T-cell (primary cell): ENCODE measurements at regions not wholly inside any gene's neighbourhood (a gene's known extent, or its start where the extent isn't known, plus 50 kb on each side); places are given as distances from the start of the nearest gene placed in this dataset.

Source experiments
- ATAC-seq, 4 experiments: fragments of 200-7000 bp in 3 of 4; fragments of 150-1000 bp in 1 of 4; cut with Tn5 transposase; replicated peaks in 1 of 4; 1 replicate in 3 of 4; 2 replicates in 1 of 4; pipeline ENCODE4 v1.10.0; 2021; ENCODE audit warnings: moderate library complexity in 3 of 4, mild to moderate bottlenecking in 2 of 4, moderate number of reproducible peaks in 1 of 4
- CTCF ChIA-PET, 2 donors: fragments of 300-600 bp; sonication (Branson Sonifier 250); formaldehyde crosslinking; loops; one replicate each; lab custom pipeline; 2022; ENCODE audit warnings: antibody characterized with exemption in 2 of 2; lab: Charles Lee
- POLR2A ChIA-PET, 2 donors: fragments of 300-600 bp; sonication (Branson Sonifier 250); formaldehyde crosslinking; loops; one replicate each; lab custom pipeline; 2022; ENCODE audit warnings: antibody characterized with exemption in 2 of 2; lab: Charles Lee
- DNase-seq, 35 experiments: peaks; one replicate each; pipeline versions ENCODE4 v3.0.0 to v3.0.0-alpha.2; 2013 to 2023
- H3K27ac ChIP-seq: one replicate; pipeline ENCODE4 v1.5.1; 2013; ENCODE audit warnings: low read length
- H3K27me3 ChIP-seq, 2 experiments: replicated peaks in 1 of 2; 1 replicate in 1 of 2; 2 replicates in 1 of 2; pipeline versions ENCODE4 v1.6.1 to v1.7.0; 2013; ENCODE audit warnings: low read length in 1 of 2, mixed read lengths in 1 of 2; ENCODE audit not compliant: control insufficient read depth in 2 of 2, insufficient read depth in 2 of 2; ENCODE audit errors: extremely low read depth in 1 of 2
- H3K36me3 ChIP-seq, 2 donors: 1 replicate in 1 of 2; 2 replicates in 1 of 2; pipeline versions ENCODE4 v1.6.1 to v1.7.0; 2013; ENCODE audit warnings: low read length in 1 of 2; ENCODE audit not compliant: control insufficient read depth in 2 of 2, insufficient read depth in 1 of 2; ENCODE audit errors: extremely low read depth in 1 of 2
- H3K4me1 ChIP-seq, 2 experiments: 1 replicate in 1 of 2; 2 replicates in 1 of 2; pipeline versions ENCODE4 v1.6.1 to v1.7.0; 2013; ENCODE audit warnings: low read length in 2 of 2, mixed read lengths in 1 of 2; ENCODE audit not compliant: insufficient read depth in 2 of 2, control insufficient read depth in 1 of 2; ENCODE audit errors: extremely low read depth in 1 of 2
- H3K4me3 ChIP-seq, 2 donors: 1 replicate in 1 of 2; 2 replicates in 1 of 2; pipeline versions ENCODE4 v1.5.1 to v1.7.0; 2013; ENCODE audit warnings: mild to moderate bottlenecking in 2 of 2, low read length in 1 of 2, moderate library complexity in 1 of 2; ENCODE audit not compliant: control insufficient read depth in 1 of 2; ENCODE audit errors: extremely low read depth in 1 of 2
- H3K9me3 ChIP-seq: 2 replicates; pipeline ENCODE4 v1.7.0; 2013
- H3K27ac Mint-ChIP-seq, 2 donors: one replicate each; pipeline ENCODE4 v1.8.0; 2020 to 2021; ENCODE audit warnings: mild to moderate bottlenecking in 2 of 2, mixed read lengths in 2 of 2
- H3K27me3 Mint-ChIP-seq, 2 donors: one replicate each; pipeline ENCODE4 v1.8.0; 2021 to 2022; ENCODE audit warnings: mixed read lengths in 2 of 2
- H3K36me3 Mint-ChIP-seq: one replicate; pipeline ENCODE4 v1.8.0; 2021; ENCODE audit warnings: mixed read lengths
- H3K4me1 Mint-ChIP-seq, 3 donors: one replicate each; pipeline ENCODE4 v1.8.0; 2020 to 2022; ENCODE audit warnings: mixed read lengths in 3 of 3, mild to moderate bottlenecking in 1 of 3
- H3K4me3 Mint-ChIP-seq, 3 donors: one replicate each; pipeline ENCODE4 v1.8.0; 2020 to 2022; ENCODE audit warnings: mild to moderate bottlenecking in 3 of 3, mixed read lengths in 3 of 3, moderate library complexity in 3 of 3
- H3K9me3 Mint-ChIP-seq, 3 donors: one replicate each; pipeline ENCODE4 v1.8.0; 2020 to 2022; ENCODE audit warnings: mixed read lengths in 3 of 3
- WGBS: methylation state at CpG from one replicate; pipeline ENCODE4 v1.1.5; 2013; ENCODE audit warnings: missing lambda C conversion rate; ENCODE audit not compliant: insufficient coverage; 5-methylcytosine and 5-hydroxymethylcytosine counted together

GRCh38 chr1:244236101-244236500, 185.0 kb downstream of the ZBTB18 start:
- no peak overlapping the region for H3K27ac Mint-ChIP-seq
- Histone ChIP-seq H3K9me3 (no peaks in the 10 kb centered on the region), H3K27ac (no peak overlapping the region), H3K4me3 (no peak overlapping the region), H3K27me3 (peaks cover 0 to 16% of the 10 kb centered on the region in 2 experiments), H3K36me3 (no peaks in the 10 kb centered on the region), H3K4me1 (peaks cover 11 to 13% of the 10 kb centered on the region in 2 experiments)
- DNase-seq (no peak), ATAC-seq (no peak)
- ChIA-PET CTCF (no interaction called here), POLR2A (interaction anchor here in 1 of 2 donors (0.6 kb wide), 1 partner anchor 24 kb away, joined by 3 read pairs; no protein-coding TSS in a partner anchor)
- H3K9me3 Mint-ChIP-seq = no peaks in the 10 kb centered on the region
- peaks cover 13 to 34% (median 17%) of the 10 kb centered on the region in 3 donors for H3K4me1 Mint-ChIP-seq
- H3K27me3 Mint-ChIP-seq = peaks cover 0 to 8% of the 10 kb centered on the region in 2 donors
- no peak overlapping the region for H3K4me3 Mint-ChIP-seq
- no peaks in the 10 kb centered on the region for H3K36me3 Mint-ChIP-seq
- WGBS = 72% methylated on average over 3 of the region's 6 CpGs

GRCh38 chr1:244236721-244237120, 185.6 kb downstream of the ZBTB18 start:
- ChIA-PET POLR2A (interaction anchor here in 1 of 2 donors (0.7 kb wide), 1 partner anchor 24 kb away, joined by 3 read pairs; no protein-coding TSS in a partner anchor), CTCF (no interaction called here)
- peaks cover 0 to 9% of the 10 kb centered on the region in 2 experiments for H3K27me3 ChIP-seq
- Mint-ChIP-seq H3K4me3 (no peak overlapping the region), H3K27me3 (peaks cover 0 to 5% of the 10 kb centered on the region in 2 donors), H3K27ac (no peak overlapping the region), H3K9me3 (no peaks in the 10 kb centered on the region), H3K4me1 (peaks cover 14 to 34% (median 15%) of the 10 kb centered on the region in 3 donors), H3K36me3 (no peaks in the 10 kb centered on the region)
- no peak for ATAC-seq
- peaks cover 11 to 13% of the 10 kb centered on the region in 2 experiments for H3K4me1 ChIP-seq
- no peaks in the 10 kb centered on the region for H3K9me3 ChIP-seq
- no peak overlapping the region for H3K4me3 ChIP-seq
- no peaks in the 10 kb centered on the region for H3K36me3 ChIP-seq
- WGBS = 86% methylated on average over 6 of the region's 7 CpGs
- no peak overlapping the region for H3K27ac ChIP-seq
- no peak for DNase-seq

GRCh38 chr1:244237445-244237844, 186.4 kb downstream of the ZBTB18 start:
- WGBS = 66% methylated on average over 3 of the region's 8 CpGs
- H3K27me3 ChIP-seq = peaks cover 0 to 7% of the 10 kb centered on the region in 2 experiments
- Mint-ChIP-seq H3K4me3 (no peak overlapping the region), H3K27me3 (no peaks in the 10 kb centered on the region), H3K36me3 (no peaks in the 10 kb centered on the region), H3K27ac (peak overlapping the region in 1 of 2 donors; percentile 52), H3K9me3 (no peaks in the 10 kb centered on the region), H3K4me1 (peaks cover 16 to 39% (median 20%) of the 10 kb centered on the region in 3 donors)
- ChIA-PET POLR2A (interaction anchor here in 1 of 2 donors (0.7 kb wide), 1 partner anchor 25 kb away, joined by 3 read pairs; no protein-coding TSS in a partner anchor), CTCF (no interaction called here)
- ATAC-seq = no peak
- no peak overlapping the region for H3K4me3 ChIP-seq
- no peak for DNase-seq
- H3K36me3 ChIP-seq = no peaks in the 10 kb centered on the region
- H3K9me3 ChIP-seq = no peaks in the 10 kb centered on the region
- H3K4me1 ChIP-seq = peaks cover 11 to 13% of the 10 kb centered on the region in 2 experiments
- H3K27ac ChIP-seq = no peak overlapping the region

- ChIA-PET CTCF (interaction anchor here in 1 of 2 donors (1.1 kb wide), 1 partner anchor 210 kb away, joined by 4 read pairs; no protein-coding TSS in a partner anchor), POLR2A (no interaction called here)
- H3K9me3 Mint-ChIP-seq = no peaks in the 10 kb centered on the region
- H3K4me3 Mint-ChIP-seq = no peak overlapping the region
- ATAC-seq (peak; percentile 47 to 79 (median 74)), DNase-seq (no peak)
- peaks cover 20 to 36% (median 24%) of the 10 kb centered on the region in 3 donors for H3K4me1 Mint-ChIP-seq
- H3K27ac ChIP-seq = no peak overlapping the region
- peaks cover 0 to 2% of the 10 kb centered on the region in 2 experiments for H3K27me3 ChIP-seq
- H3K4me3 ChIP-seq = no peak overlapping the region
- no peaks in the 10 kb centered on the region for H3K36me3 ChIP-seq
- peak overlapping the region in 1 of 2 donors; percentile 83 for H3K27ac Mint-ChIP-seq
- peaks cover 9 to 11% of the 10 kb centered on the region in 2 experiments for H3K4me1 ChIP-seq
- 96% methylated on average over 4 of the region's 4 CpGs for WGBS
- no peaks in the 10 kb centered on the region for H3K36me3 Mint-ChIP-seq
- no peaks in the 10 kb centered on the region for H3K9me3 ChIP-seq
- no peaks in the 10 kb centered on the region for H3K27me3 Mint-ChIP-seq
These were observed 188.2 kb downstream of the ZBTB18 start for GRCh38 chr1:244239261-244239770.

- peaks cover 9 to 11% of the 10 kb centered on the region in 2 experiments for H3K4me1 ChIP-seq
- H3K27me3 ChIP-seq = no peaks in the 10 kb centered on the region
- 89% methylated on average over 2 of the region's 4 CpGs for WGBS
- H3K36me3 ChIP-seq = no peaks in the 10 kb centered on the region
- Mint-ChIP-seq H3K4me3 (no peak overlapping the region), H3K36me3 (no peaks in the 10 kb centered on the region), H3K9me3 (no peaks in the 10 kb centered on the region), H3K27me3 (no peaks in the 10 kb centered on the region), H3K4me1 (peaks cover 20 to 35% (median 24%) of the 10 kb centered on the region in 3 donors), H3K27ac (no peak overlapping the region)
- ATAC-seq (no peak), DNase-seq (no peak)
- POLR2A ChIA-PET = no interaction called here
- no peak overlapping the region for H3K4me3 ChIP-seq
- CTCF ChIA-PET = interaction anchor here in 1 of 2 donors (1.0 kb wide), 1 partner anchor 30 kb away, joined by 3 read pairs; no protein-coding TSS in a partner anchor
- no peaks in the 10 kb centered on the region for H3K9me3 ChIP-seq
- H3K27ac ChIP-seq = no peak overlapping the region
These were observed 190.4 kb downstream of the ZBTB18 start for GRCh38 chr1:244241438-244241837.

GRCh38 chr1:244242446-244242845, 191.4 kb downstream of the ZBTB18 start:
- ChIA-PET CTCF (no interaction called here), POLR2A (no interaction called here)
- Histone ChIP-seq H3K4me1 (peaks cover 9 to 11% of the 10 kb centered on the region in 2 experiments), H3K4me3 (no peak overlapping the region), H3K27ac (no peak overlapping the region), H3K9me3 (no peaks in the 10 kb centered on the region), H3K36me3 (no peaks in the 10 kb centered on the region), H3K27me3 (no peaks in the 10 kb centered on the region)
- WGBS = 0% methylated on average over 2 of the region's 5 CpGs
- peaks cover 20 to 35% (median 24%) of the 10 kb centered on the region in 3 donors for H3K4me1 Mint-ChIP-seq
- H3K36me3 Mint-ChIP-seq = no peaks in the 10 kb centered on the region
- H3K9me3 Mint-ChIP-seq = no peaks in the 10 kb centered on the region
- peak in 1 of 35 experiments; percentile 29 for DNase-seq
- H3K4me3 Mint-ChIP-seq = no peak overlapping the region
- ATAC-seq = peak in 3 of 4 experiments; percentile 45 to 80 (median 49)
- H3K27me3 Mint-ChIP-seq = no peaks in the 10 kb centered on the region
- H3K27ac Mint-ChIP-seq = no peak overlapping the region
